Smooth muscle cell (in vitro differentiated cells): ENCODE measurements at regions not wholly inside any gene's neighbourhood (a gene's known extent, or its start where the extent isn't known, plus 50 kb on each side); places are given as distances from the start of the nearest gene placed in this dataset.

Experiments used
- DNase-seq: peaks from one replicate; lab custom pipeline; 2025; ENCODE audit not compliant: unreplicated experiment; lab: John Stamatoyannopoulos, UW
- H2AFZ ChIP-seq: fragments of 200-600 bp; sonication (generic); 2 replicates; pipeline ENCODE4 v1.6.0; 2016; ENCODE audit warnings: antibody characterized with exemption, low read depth, mild to moderate bottlenecking
- H3F3A ChIP-seq: fragments of 200-600 bp; sonication (generic); 2 replicates; pipeline ENCODE4 v1.6.0; 2017; ENCODE audit warnings: antibody characterized with exemption, low read depth
- H3K27ac ChIP-seq: fragments of 200-600 bp; sonication (generic); 2 replicates; pipeline ENCODE4 v1.5.1; 2016; ENCODE audit warnings: low read depth, mild to moderate bottlenecking
- H3K27me3 ChIP-seq: fragments of 200-600 bp; sonication (generic); 2 replicates; pipeline ENCODE4 v1.6.1; 2016; ENCODE audit warnings: low read depth, mild to moderate bottlenecking
- H3K36me3 ChIP-seq: fragments of 200-600 bp; sonication (generic); 2 replicates; pipeline ENCODE4 v1.5.1; 2016; ENCODE audit warnings: low read depth
- H3K4me1 ChIP-seq: fragments of 200-600 bp; sonication (generic); 2 replicates; pipeline ENCODE4 v1.5.1; 2016; ENCODE audit warnings: low read depth
- H3K4me2 ChIP-seq: fragments of 200-600 bp; sonication (generic); 2 replicates; pipeline ENCODE4 v1.6.0; 2016; ENCODE audit warnings: mild to moderate bottlenecking
- H3K4me3 ChIP-seq: fragments of 200-600 bp; sonication (generic); 2 replicates; pipeline ENCODE4 v1.5.1; 2016; ENCODE audit warnings: mild to moderate bottlenecking
- H3K79me2 ChIP-seq: fragments of 200-600 bp; sonication (generic); 2 replicates; pipeline ENCODE4 v1.6.0; 2016; ENCODE audit warnings: low read depth, mild to moderate bottlenecking
- H3K9ac ChIP-seq: fragments of 200-600 bp; sonication (generic); 2 replicates; pipeline ENCODE4 v1.6.0; 2016; ENCODE audit warnings: low read depth
- H3K9me3 ChIP-seq: fragments of 200-600 bp; sonication (generic); replicated peaks from 2 replicates; pipeline ENCODE4 v1.5.1; 2016; ENCODE audit warnings: low read depth
- H4K20me1 ChIP-seq: fragments of 200-600 bp; sonication (generic); 2 replicates; pipeline ENCODE4 v1.6.0; 2016; ENCODE audit warnings: low read depth
- WGBS: methylation state at CpG from one replicate; pipeline ENCODE4 v1.1.7; 2016; ENCODE audit warnings: low lambda C conversion rate; 5-methylcytosine and 5-hydroxymethylcytosine counted together
- TF ChIP-seq, protein P1 (sequence below): fragments of 200-600 bp; sonication (generic); IDR thresholded peaks from 2 replicates; pipeline ENCODE4 v1.5.1; 2017; ENCODE audit warnings: borderline replicate concordance, mild to moderate bottlenecking, antibody characterized with exemption; ENCODE audit not compliant: insufficient read depth, poor library complexity, severe bottlenecking

DNA sequence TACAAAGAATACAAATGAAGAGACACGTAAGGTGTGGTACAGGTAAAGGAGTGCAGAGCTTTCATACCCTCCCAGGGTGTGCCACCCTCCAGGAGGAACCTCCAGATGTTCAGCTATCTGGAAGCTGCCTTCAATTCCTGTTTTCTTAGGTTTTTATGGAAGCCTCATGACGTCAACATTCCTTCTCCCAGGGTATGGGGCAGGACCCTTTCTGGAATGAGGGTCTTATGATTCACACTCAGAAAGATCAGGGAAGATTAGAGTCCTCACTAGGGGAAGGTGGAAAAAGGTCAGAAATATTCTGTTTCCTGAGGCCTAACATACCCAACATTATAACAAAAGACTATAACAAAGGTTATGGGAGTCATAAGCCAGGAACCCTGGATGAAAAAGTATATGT, 99.8 kb upstream of the PLCL2 start:
- Histone ChIP-seq H3K79me2 (no peaks in the 10 kb centered on the region), H3K27ac (no peak overlapping the region), H3K36me3 (no peaks in the 10 kb centered on the region), H3K4me1 (peaks cover 2% of the 10 kb centered on the region), H3K4me2 (no peak overlapping the region), H3K9me3 (no peaks in the 10 kb centered on the region), H4K20me1 (no peaks in the 10 kb centered on the region), H3K4me3 (no peak overlapping the region), H3F3A (no peaks in the 10 kb centered on the region), H3K27me3 (no peaks in the 10 kb centered on the region), H3K9ac (no peak overlapping the region), H2AFZ (no peak overlapping the region)
- whole genome bisulfite sequencing: 82% methylated on average over 2 of the region's 2 CpGs
- TF ChIP-seq, protein P1, sequence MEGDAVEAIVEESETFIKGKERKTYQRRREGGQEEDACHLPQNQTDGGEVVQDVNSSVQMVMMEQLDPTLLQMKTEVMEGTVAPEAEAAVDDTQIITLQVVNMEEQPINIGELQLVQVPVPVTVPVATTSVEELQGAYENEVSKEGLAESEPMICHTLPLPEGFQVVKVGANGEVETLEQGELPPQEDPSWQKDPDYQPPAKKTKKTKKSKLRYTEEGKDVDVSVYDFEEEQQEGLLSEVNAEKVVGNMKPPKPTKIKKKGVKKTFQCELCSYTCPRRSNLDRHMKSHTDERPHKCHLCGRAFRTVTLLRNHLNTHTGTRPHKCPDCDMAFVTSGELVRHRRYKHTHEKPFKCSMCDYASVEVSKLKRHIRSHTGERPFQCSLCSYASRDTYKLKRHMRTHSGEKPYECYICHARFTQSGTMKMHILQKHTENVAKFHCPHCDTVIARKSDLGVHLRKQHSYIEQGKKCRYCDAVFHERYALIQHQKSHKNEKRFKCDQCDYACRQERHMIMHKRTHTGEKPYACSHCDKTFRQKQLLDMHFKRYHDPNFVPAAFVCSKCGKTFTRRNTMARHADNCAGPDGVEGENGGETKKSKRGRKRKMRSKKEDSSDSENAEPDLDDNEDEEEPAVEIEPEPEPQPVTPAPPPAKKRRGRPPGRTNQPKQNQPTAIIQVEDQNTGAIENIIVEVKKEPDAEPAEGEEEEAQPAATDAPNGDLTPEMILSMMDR: no peak
- DNase-seq: no peak

- no peaks in the 10 kb centered on the region for H4K20me1 ChIP-seq
- DNase-seq: no peak
- H3K9me3 ChIP-seq: no peaks in the 10 kb centered on the region
- H3K4me1 ChIP-seq: peaks cover 6% of the 10 kb centered on the region
- H3K36me3 ChIP-seq: no peaks in the 10 kb centered on the region
- H3K4me3 ChIP-seq: no peak overlapping the region
- no peaks in the 10 kb centered on the region for H3K27me3 ChIP-seq
- no peak overlapping the region for H2AFZ ChIP-seq
- WGBS: 87% methylated on average over 1 of the region's 1 CpG
- H3K79me2 ChIP-seq: no peaks in the 10 kb centered on the region
- H3K9ac ChIP-seq: no peak overlapping the region
- H3K27ac ChIP-seq: no peak overlapping the region
- TF ChIP-seq, protein P1: no peak
- no peaks in the 10 kb centered on the region for H3F3A ChIP-seq
- H3K4me2 ChIP-seq: no peak overlapping the region
These were observed 99.3 kb upstream of the PLCL2 start for GRCh38 chr3:16785465-16785864.

GRCh38 chr3:16788440-16789056, 96.2 kb upstream of the PLCL2 start:
- WGBS: 92% methylated on average over 6 of the region's 6 CpGs
- Histone ChIP-seq H3F3A (no peaks in the 10 kb centered on the region), H3K4me1 (peaks cover 6% of the 10 kb centered on the region), H3K27me3 (no peaks in the 10 kb centered on the region), H3K4me3 (no peak overlapping the region), H3K4me2 (no peak overlapping the region), H3K9ac (no peak overlapping the region), H3K79me2 (no peaks in the 10 kb centered on the region), H3K9me3 (no peaks in the 10 kb centered on the region), H2AFZ (no peak overlapping the region), H3K36me3 (no peaks in the 10 kb centered on the region), H4K20me1 (no peaks in the 10 kb centered on the region), H3K27ac (no peak overlapping the region)
- DNase-seq: no peak
- TF ChIP-seq, protein P1: no peak

DNA sequence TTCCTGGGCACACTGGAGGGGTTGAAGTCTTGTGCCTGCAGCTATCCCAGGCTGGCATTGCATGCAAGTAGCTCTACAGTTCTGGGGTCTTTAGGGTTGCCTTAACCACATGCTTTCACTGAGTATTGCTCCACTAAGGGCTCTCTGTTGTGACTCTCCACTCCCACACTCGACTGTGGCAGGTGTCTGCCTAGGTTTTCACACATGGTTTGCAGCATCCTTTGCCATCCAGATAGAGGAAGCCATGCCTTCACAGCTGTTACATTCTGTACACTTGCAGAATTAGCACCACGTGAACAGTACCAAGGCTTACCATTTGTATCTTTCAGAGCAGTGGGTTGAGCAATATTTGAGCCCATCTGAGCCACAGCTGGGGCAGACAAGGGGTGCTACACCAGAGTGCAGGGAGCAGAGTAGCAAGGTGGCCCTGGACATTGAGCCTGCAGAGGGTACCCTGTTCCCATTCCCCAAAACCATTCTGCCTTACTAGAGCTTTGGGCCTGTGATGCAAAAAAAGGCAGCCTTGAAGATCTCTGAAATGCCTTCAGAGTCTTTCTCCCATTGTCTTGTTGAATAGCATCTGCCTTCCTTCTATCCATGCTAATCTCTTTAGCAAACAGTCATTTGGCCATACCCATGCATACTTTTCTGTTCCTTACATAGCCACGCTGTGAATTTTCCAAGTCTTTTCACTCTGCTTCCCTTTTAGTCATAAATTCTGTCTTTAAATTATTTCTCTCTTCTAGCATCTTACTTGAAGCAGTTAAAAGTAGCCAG, 95.2 kb upstream of the PLCL2 start:
- Histone ChIP-seq H4K20me1 (no peaks in the 10 kb centered on the region), H3K9ac (no peak overlapping the region), H3K27ac (no peak overlapping the region), H2AFZ (no peak overlapping the region), H3K4me3 (no peak overlapping the region), H3K36me3 (no peaks in the 10 kb centered on the region), H3K4me2 (no peak overlapping the region), H3F3A (no peaks in the 10 kb centered on the region), H3K9me3 (no peaks in the 10 kb centered on the region), H3K4me1 (peaks cover 6% of the 10 kb centered on the region), H3K79me2 (no peaks in the 10 kb centered on the region), H3K27me3 (no peaks in the 10 kb centered on the region)
- no peak for DNase-seq
- 69% methylated on average over 3 of the region's 3 CpGs for WGBS
- TF ChIP-seq, protein P1: no peak
